ENCODE measurements at regions not wholly inside any gene's neighbourhood (a gene's known extent, or its start where the extent isn't known, plus 50 kb on each side); places are given as distances from the start of the nearest gene placed in this dataset.

- TF ChIP-seq CTCF (IDR thresholded peaks at IDR 0.05; ENCODE audit: poor library complexity, severe bottlenecking) (no peak), REST (IDR thresholded peaks at IDR 0.05; ENCODE audit: borderline replicate concordance) (no peak), TAF1 (IDR thresholded peaks at IDR 0.05; ENCODE audit: low read depth) (no peak), EP300 (conservative IDR thresholded peaks at IDR 0.05; ENCODE audit: poor library complexity, severe bottlenecking) (no peak), RAD21 (conservative IDR thresholded peaks at IDR 0.05) (no peak)
These were observed 957.8 kb downstream of the C4orf33 start for GRCh38 chr4:130053723-130054122.

Data from neural cell (in vitro differentiated cells).